ENCODE measurements at regions not wholly inside any gene's neighbourhood (a gene's known extent, or its start where the extent isn't known, plus 50 kb on each side); places are given as distances from the start of the nearest gene placed in this dataset.
A peak's percentile ranks its signal among the peaks of the same experiment; 100 is the strongest.

- Histone ChIP-seq H3K27ac (no peak overlapping the region), H3K27me3 (no peaks in the 10 kb centered on the region), H3K4me1 (no peaks in the 10 kb centered on the region), H3K4me3 (no peak overlapping the region), H3K36me3 (no peaks in the 10 kb centered on the region), H3K9me3 (no peaks in the 10 kb centered on the region)
- no peak for DNase-seq
- no peak for TF ChIP-seq POLR2A (IDR thresholded peaks at IDR 0.05)
- TF ChIP-seq, protein P1, sequence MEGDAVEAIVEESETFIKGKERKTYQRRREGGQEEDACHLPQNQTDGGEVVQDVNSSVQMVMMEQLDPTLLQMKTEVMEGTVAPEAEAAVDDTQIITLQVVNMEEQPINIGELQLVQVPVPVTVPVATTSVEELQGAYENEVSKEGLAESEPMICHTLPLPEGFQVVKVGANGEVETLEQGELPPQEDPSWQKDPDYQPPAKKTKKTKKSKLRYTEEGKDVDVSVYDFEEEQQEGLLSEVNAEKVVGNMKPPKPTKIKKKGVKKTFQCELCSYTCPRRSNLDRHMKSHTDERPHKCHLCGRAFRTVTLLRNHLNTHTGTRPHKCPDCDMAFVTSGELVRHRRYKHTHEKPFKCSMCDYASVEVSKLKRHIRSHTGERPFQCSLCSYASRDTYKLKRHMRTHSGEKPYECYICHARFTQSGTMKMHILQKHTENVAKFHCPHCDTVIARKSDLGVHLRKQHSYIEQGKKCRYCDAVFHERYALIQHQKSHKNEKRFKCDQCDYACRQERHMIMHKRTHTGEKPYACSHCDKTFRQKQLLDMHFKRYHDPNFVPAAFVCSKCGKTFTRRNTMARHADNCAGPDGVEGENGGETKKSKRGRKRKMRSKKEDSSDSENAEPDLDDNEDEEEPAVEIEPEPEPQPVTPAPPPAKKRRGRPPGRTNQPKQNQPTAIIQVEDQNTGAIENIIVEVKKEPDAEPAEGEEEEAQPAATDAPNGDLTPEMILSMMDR (IDR thresholded peaks at IDR 0.05) = no peak
- intact Hi-C loops (cut with DNase I) = no loop called here
- ATAC-seq = no peak
- WGBS (ENCODE audit: insufficient coverage, low coverage, low lambda C conversion rate, missing lambda C conversion rate) = 46% methylated on average over 3 of the region's 3 CpGs
These were observed 325.8 kb upstream of the PBX1 start for GRCh38 chr1:164233149-164233548.

- Histone ChIP-seq H3K4me1 (no peaks in the 10 kb centered on the region), H3K4me3 (no peak overlapping the region), H3K27ac (no peak overlapping the region), H3K27me3 (no peaks in the 10 kb centered on the region), H3K9me3 (no peaks in the 10 kb centered on the region), H3K36me3 (no peaks in the 10 kb centered on the region)
- DNase-seq = no peak
- TF ChIP-seq, protein P1 (IDR thresholded peaks at IDR 0.05) = peak in 1 of 4 donors; percentile 26
- no peak for TF ChIP-seq POLR2A (IDR thresholded peaks at IDR 0.05)
- intact Hi-C loops (cut with DNase I) = no loop called here
- peak in 3 of 4 donors; percentile 27 to 40 (median 27) for ATAC-seq
- 52% methylated on average over 4 of the region's 4 CpGs for WGBS (ENCODE audit: insufficient coverage, low coverage, low lambda C conversion rate, missing lambda C conversion rate)
These were observed 318.9 kb upstream of the PBX1 start for GRCh38 chr1:164240081-164240480.

DNA sequence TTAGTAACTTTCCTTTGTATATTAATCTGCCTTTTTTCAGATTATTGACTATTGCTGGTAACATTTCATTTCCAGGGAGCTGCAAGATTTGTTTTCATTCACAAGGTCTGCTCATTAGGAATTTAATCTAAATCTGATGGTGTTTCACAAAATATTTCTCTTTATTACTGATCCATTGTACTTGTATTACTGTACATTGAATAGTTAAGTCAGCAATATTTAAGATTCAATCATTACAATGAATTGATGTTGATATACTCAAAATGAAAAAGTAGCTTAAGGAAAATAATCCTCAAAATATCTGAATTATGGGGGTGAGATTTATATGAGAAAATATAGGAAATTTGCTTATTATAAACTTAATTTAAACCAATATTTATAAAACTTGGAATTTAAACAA is 308.6 kb upstream of the PBX1 start:
- DNase-seq (no peak), ATAC-seq (no peak)
- Histone ChIP-seq H3K27me3 (no peaks in the 10 kb centered on the region), H3K27ac (no peak overlapping the region), H3K36me3 (no peaks in the 10 kb centered on the region), H3K9me3 (peaks cover 0 to 3% (median 0%) of the 10 kb centered on the region in 4 donors), H3K4me3 (no peak overlapping the region), H3K4me1 (no peaks in the 10 kb centered on the region)
- TF ChIP-seq, protein P1 (IDR thresholded peaks at IDR 0.05) = no peak
- no peak for TF ChIP-seq POLR2A (IDR thresholded peaks at IDR 0.05)
- intact Hi-C loops (cut with DNase I) = no loop called here

DNA sequence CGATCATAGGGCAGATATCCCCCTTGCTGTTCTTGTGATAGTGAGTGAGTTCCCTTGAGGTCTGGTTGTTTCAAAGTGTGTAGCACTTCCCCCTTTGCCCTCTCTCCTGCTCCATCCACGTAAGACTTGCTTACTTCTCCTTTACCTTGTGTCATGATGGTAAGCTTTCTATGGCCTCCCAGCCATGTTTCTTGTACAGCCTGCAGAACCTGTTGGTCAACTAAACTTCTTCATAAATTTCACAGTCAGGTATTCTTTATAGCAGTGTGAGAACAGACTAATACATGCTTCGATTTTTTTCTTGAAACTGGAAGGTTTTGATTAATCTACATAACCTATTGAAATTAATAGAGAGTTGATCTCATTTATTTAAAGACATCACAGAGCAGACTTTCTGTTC is 302.5 kb upstream of the PBX1 start:
- no peak for DNase-seq
- WGBS (ENCODE audit: insufficient coverage, low coverage, low lambda C conversion rate, missing lambda C conversion rate) = 39% methylated on average over 3 of the region's 3 CpGs
- no peaks in the 10 kb centered on the region for H3K27me3 ChIP-seq
- intact Hi-C loops (cut with DNase I) = no loop called here
- H3K9me3 ChIP-seq = peaks cover 0 to 3% (median 0%) of the 10 kb centered on the region in 4 donors
- ATAC-seq = no peak
- H3K27ac ChIP-seq = no peak overlapping the region
- TF ChIP-seq, protein P1 (IDR thresholded peaks at IDR 0.05) = no peak
- TF ChIP-seq POLR2A (IDR thresholded peaks at IDR 0.05) = no peak
- H3K4me3 ChIP-seq = no peak overlapping the region
- no peaks in the 10 kb centered on the region for H3K36me3 ChIP-seq
- H3K4me1 ChIP-seq = no peaks in the 10 kb centered on the region

DNA sequence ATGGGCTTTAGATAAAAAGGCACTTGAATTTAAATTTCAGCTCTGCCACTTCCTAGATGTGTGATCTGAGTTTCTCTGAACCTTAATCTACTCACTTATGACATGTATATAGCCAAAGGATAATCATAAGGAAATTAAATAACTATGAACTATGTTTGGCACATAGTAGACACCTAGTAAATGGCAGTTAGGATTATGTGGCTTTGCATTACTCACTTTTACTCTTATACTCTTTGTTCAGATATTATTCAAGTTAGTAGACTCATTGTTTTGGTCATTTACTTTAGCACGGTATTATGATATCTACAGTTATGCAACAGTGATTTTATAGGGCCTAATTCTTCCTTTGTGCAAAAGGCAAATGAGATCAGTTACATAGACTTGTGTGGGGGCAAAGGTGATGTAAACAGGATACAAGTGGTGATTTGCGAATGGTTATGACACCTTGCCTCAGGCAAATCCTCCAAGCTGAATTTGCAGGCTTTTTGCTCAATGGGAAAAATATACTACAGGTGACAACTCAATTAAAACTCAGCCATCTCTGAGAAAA is 297.2 kb upstream of the PBX1 start:
- Histone ChIP-seq H3K27me3 (no peaks in the 10 kb centered on the region), H3K27ac (no peak overlapping the region), H3K4me3 (no peak overlapping the region), H3K4me1 (no peaks in the 10 kb centered on the region), H3K9me3 (no peaks in the 10 kb centered on the region), H3K36me3 (no peaks in the 10 kb centered on the region)
- no peak for TF ChIP-seq POLR2A (IDR thresholded peaks at IDR 0.05)
- TF ChIP-seq, protein P1 (IDR thresholded peaks at IDR 0.05) = no peak
- 47% methylated on average over 2 of the region's 2 CpGs for WGBS (ENCODE audit: insufficient coverage, low coverage, low lambda C conversion rate, missing lambda C conversion rate)
- DNase-seq (no peak), ATAC-seq (no peak)
- intact Hi-C loops (cut with DNase I) = no loop called here

Data from right lobe of liver (tissue), 6 donors.